ENCODE measurements at regions not wholly inside any gene's neighbourhood (a gene's known extent, or its start where the extent isn't known, plus 50 kb on each side); places are given as distances from the start of the nearest gene placed in this dataset.
"Not testable (repeated sequence)": the region's sequence is repeated elsewhere in the genome, so short reads cannot be mapped to it uniquely, and the experiment has no call there.

- Mint-ChIP-seq H3K27me3 (ENCODE audit: unreplicated experiment) (no peaks in the 10 kb centered on the region), H3K4me3 (ENCODE audit: unreplicated experiment) (no peak overlapping the region), H3K4me1 (ENCODE audit: low read depth, unreplicated experiment) (no peaks in the 10 kb centered on the region), H3K36me3 (ENCODE audit: unreplicated experiment) (no peaks in the 10 kb centered on the region), H3K9me3 (ENCODE audit: unreplicated experiment) (no peaks in the 10 kb centered on the region), H3K27ac (ENCODE audit: unreplicated experiment) (no peak overlapping the region)
- DNase-seq, result no peak
- no peak for TF ChIP-seq CTCF (IDR thresholded peaks at IDR 0.05; ENCODE audit: partially characterized antibody, unreplicated experiment)
Measured at GRCh38 chr4:97013711-97014110, 1129.6 kb downstream of the STPG2 start.

DNA sequence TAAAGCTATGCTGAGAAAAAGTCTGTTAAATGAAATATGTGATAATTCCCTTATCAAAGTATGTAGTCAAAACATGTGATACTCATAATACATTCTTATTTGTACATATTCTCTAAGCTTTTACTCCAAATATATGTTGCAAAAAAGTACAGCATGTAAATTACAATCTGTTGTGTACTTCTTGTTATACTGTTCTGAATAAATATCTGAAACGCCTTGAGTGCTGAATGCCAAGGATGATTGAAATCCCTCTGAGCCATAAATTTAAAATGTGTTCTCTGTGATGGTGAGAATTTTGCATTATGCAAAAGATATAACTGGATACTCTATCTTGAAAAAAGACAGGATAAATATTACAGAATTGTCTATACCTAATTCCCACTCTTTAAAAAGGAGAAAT is 1128.0 kb downstream of the STPG2 start:
- H3K27me3 Mint-ChIP-seq (ENCODE audit: unreplicated experiment), result no peaks in the 10 kb centered on the region
- H3K4me1 Mint-ChIP-seq (ENCODE audit: low read depth, unreplicated experiment), result no peaks in the 10 kb centered on the region
- no peak overlapping the region for H3K27ac Mint-ChIP-seq (ENCODE audit: unreplicated experiment)
- no peaks in the 10 kb centered on the region for H3K9me3 Mint-ChIP-seq (ENCODE audit: unreplicated experiment)
- no peak overlapping the region for H3K4me3 Mint-ChIP-seq (ENCODE audit: unreplicated experiment)
- TF ChIP-seq CTCF (IDR thresholded peaks at IDR 0.05; ENCODE audit: partially characterized antibody, unreplicated experiment), result no peak
- DNase-seq, result no peak
- no peaks in the 10 kb centered on the region for H3K36me3 Mint-ChIP-seq (ENCODE audit: unreplicated experiment)

DNA sequence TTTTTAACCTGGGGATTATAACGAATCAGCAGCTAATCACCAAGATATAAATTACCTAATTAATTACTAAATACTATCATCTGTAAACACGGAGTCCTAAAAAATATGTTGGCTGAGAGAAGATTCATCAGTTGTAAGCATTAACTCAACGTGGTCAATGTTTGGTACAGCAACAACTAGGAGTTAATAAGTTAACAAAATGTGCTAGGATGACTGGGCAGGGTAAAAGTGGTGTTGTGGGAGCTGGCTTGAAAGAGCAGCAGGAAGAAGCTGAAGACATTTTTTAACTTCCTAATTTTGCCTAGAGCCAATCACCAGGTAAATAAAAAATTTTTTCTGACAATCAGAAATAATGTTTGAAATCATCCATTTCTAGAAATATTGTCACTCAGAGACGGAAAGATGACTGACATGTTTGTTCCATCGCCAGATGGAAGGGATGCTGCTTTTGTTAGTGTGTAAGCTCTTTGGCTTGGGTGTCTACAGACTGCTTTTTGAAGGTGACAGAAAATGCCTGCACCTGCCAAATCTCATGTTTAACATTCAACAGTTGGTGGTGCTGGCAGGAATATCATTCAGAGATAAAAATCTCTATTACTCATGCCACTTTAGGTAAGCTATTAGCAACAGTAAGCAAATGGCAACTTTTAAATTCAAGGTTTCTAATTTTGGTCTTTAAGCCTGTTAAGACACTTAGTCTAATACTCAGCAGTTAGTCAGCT is 1126.9 kb downstream of the STPG2 start:
- H3K4me1 Mint-ChIP-seq (ENCODE audit: low read depth, unreplicated experiment), result no peaks in the 10 kb centered on the region

GRCh38 chr4:97027728-97028410 is 1115.4 kb downstream of the STPG2 start:
- H3K4me3 Mint-ChIP-seq (ENCODE audit: unreplicated experiment), result no peak overlapping the region
- H3K4me1 Mint-ChIP-seq (ENCODE audit: low read depth, unreplicated experiment), result no peaks in the 10 kb centered on the region
- no peak for TF ChIP-seq CTCF (IDR thresholded peaks at IDR 0.05; ENCODE audit: partially characterized antibody, unreplicated experiment)
- no peak for DNase-seq
- H3K27ac Mint-ChIP-seq (ENCODE audit: unreplicated experiment), result no peak overlapping the region
- no peaks in the 10 kb centered on the region for H3K9me3 Mint-ChIP-seq (ENCODE audit: unreplicated experiment)
- H3K36me3 Mint-ChIP-seq (ENCODE audit: unreplicated experiment), result no peaks in the 10 kb centered on the region
- no peaks in the 10 kb centered on the region for H3K27me3 Mint-ChIP-seq (ENCODE audit: unreplicated experiment)

More for the DNA sequence above, 1126.9 kb downstream of the STPG2 start:
- H3K27ac Mint-ChIP-seq (ENCODE audit: unreplicated experiment), result no peak overlapping the region
- H3K4me3 Mint-ChIP-seq (ENCODE audit: unreplicated experiment), result no peak overlapping the region
- H3K27me3 Mint-ChIP-seq (ENCODE audit: unreplicated experiment), result no peaks in the 10 kb centered on the region
- H3K36me3 Mint-ChIP-seq (ENCODE audit: unreplicated experiment), result no peaks in the 10 kb centered on the region
- H3K9me3 Mint-ChIP-seq (ENCODE audit: unreplicated experiment), result no peaks in the 10 kb centered on the region
- no peak for DNase-seq
- no peak for TF ChIP-seq CTCF (IDR thresholded peaks at IDR 0.05; ENCODE audit: partially characterized antibody, unreplicated experiment)

GRCh38 chr4:97028785-97029184 is 1114.5 kb downstream of the STPG2 start:
- Mint-ChIP-seq H3K27ac (ENCODE audit: unreplicated experiment) (no peak overlapping the region), H3K4me1 (ENCODE audit: low read depth, unreplicated experiment) (no peaks in the 10 kb centered on the region), H3K36me3 (ENCODE audit: unreplicated experiment) (no peaks in the 10 kb centered on the region), H3K4me3 (ENCODE audit: unreplicated experiment) (no peak overlapping the region), H3K27me3 (ENCODE audit: unreplicated experiment) (no peaks in the 10 kb centered on the region), H3K9me3 (ENCODE audit: unreplicated experiment) (no peaks in the 10 kb centered on the region)
- no peak for TF ChIP-seq CTCF (IDR thresholded peaks at IDR 0.05; ENCODE audit: partially characterized antibody, unreplicated experiment)
- DNase-seq, result no peak

DNA sequence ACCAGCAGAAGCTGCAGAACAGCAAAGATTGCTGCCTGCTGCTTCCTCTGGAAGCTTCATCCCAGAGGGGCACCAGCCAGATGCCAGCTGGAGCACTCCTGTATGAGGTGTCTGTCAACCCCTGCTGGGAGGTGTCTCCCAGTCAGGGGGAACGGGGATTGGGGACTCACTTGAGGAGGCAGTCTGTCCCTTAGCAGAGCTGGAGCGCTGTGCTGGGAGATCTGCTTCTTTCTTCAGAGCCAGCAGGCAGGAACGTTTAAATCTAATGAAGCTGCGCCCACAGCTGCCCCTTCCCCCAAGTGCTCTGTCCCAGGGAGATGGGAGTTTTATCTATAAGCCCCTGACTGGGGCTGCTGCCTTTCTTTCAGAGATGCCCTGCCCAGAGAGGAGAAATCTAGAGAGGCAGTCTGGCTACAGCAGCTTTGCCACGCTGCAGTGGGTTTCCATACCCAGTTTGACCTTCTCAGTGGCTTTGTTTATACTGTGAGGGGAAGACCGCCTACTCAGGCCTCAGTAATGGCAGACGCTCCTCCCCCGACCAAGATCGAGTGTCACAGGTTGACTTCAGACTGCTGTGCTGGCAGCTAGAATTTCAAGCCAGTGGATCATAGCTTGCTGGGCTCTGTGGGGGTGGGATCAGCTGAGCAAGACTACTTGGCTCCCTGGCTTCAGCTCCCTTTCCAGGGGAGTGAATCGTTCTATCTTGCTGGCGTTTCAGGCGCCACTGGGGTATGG is 1105.7 kb downstream of the STPG2 start:
- H3K4me3 Mint-ChIP-seq (ENCODE audit: unreplicated experiment); H3K4me1 Mint-ChIP-seq (ENCODE audit: low read depth, unreplicated experiment); H3K36me3 Mint-ChIP-seq (ENCODE audit: unreplicated experiment); H3K9me3 Mint-ChIP-seq (ENCODE audit: unreplicated experiment); H3K27me3 Mint-ChIP-seq (ENCODE audit: unreplicated experiment): not testable (repeated sequence)
- peak; percentile 21 for DNase-seq
- H3K27ac Mint-ChIP-seq (ENCODE audit: unreplicated experiment), result peak overlapping the region; percentile 41

Data from glutamatergic neuron (in vitro differentiated cells).